ENCODE measurements at regions not wholly inside any gene's neighbourhood (a gene's known extent, or its start where the extent isn't known, plus 50 kb on each side); places are given as distances from the start of the nearest gene placed in this dataset.

DNA sequence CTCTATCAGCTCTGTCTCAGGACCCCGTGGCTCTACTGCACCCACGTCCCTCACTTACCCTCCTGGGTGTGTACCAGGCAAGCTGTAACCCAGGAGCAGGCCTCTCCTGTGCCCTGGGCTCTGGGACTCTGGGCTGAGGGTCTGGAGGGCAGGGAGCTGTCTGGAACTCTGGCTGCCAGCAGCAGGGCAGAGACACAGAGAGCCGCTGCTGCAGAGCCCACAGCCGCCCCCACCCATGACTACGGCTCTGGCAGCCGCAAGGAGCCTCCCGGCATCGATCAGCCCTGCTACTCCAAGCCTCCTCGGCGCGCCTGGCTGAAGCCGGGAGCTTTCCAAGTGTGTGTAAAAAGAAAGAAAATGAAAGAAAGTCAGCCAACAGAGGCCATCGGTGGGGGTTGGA, 103.7 kb upstream of the ATP2B2 start:
- CTCF ChIA-PET = no interaction called here
- DNase-seq = no peak
- Mint-ChIP-seq H3K4me3 (ENCODE audit: low read depth, unreplicated experiment) (no peak overlapping the region), H3K27ac (ENCODE audit: unreplicated experiment) (no peak overlapping the region), H3K4me1 (ENCODE audit: low read depth, unreplicated experiment) (no peaks in the 10 kb centered on the region), H3K27me3 (ENCODE audit: unreplicated experiment) (peaks cover 97% of the 10 kb centered on the region), H3K9me3 (ENCODE audit: low read depth, unreplicated experiment) (peaks cover 6% of the 10 kb centered on the region), H3K36me3 (ENCODE audit: insufficient read depth, unreplicated experiment) (no peaks in the 10 kb centered on the region)
- intact Hi-C loops (cut with micrococcal nuclease; ENCODE audit: unreplicated experiment) = no loop called here
- TF ChIP-seq, protein P1, sequence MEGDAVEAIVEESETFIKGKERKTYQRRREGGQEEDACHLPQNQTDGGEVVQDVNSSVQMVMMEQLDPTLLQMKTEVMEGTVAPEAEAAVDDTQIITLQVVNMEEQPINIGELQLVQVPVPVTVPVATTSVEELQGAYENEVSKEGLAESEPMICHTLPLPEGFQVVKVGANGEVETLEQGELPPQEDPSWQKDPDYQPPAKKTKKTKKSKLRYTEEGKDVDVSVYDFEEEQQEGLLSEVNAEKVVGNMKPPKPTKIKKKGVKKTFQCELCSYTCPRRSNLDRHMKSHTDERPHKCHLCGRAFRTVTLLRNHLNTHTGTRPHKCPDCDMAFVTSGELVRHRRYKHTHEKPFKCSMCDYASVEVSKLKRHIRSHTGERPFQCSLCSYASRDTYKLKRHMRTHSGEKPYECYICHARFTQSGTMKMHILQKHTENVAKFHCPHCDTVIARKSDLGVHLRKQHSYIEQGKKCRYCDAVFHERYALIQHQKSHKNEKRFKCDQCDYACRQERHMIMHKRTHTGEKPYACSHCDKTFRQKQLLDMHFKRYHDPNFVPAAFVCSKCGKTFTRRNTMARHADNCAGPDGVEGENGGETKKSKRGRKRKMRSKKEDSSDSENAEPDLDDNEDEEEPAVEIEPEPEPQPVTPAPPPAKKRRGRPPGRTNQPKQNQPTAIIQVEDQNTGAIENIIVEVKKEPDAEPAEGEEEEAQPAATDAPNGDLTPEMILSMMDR (IDR thresholded peaks at IDR 0.05; ENCODE audit: unreplicated experiment) = no peak
- BruUV-seq (replicated peaks) = no TSS peak

DNA sequence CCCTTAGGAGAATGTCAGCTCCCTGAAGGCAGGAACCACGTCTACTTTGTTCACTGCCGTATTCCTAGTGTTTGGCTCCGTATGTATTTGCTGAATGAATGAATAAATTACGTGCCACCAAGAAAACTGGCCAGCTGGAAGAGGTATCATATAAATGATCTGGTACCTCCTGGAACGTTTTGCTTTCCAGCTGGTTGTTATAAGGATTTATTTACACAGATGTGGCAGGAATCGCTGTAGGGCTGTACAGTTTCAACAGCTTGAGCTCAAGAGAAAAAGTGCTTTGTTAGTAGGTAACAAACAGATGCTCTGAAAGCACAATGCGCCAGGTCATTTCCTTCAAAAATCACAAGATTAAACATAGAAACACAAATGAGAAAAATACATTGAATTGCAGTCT, 108.8 kb upstream of the ATP2B2 start:
- no peak overlapping the region for H3K4me3 Mint-ChIP-seq (ENCODE audit: low read depth, unreplicated experiment)
- CTCF ChIA-PET = no interaction called here
- H3K9me3 Mint-ChIP-seq (ENCODE audit: low read depth, unreplicated experiment) = peaks cover 6% of the 10 kb centered on the region
- BruUV-seq (replicated peaks) = no TSS peak
- H3K4me1 Mint-ChIP-seq (ENCODE audit: low read depth, unreplicated experiment) = no peaks in the 10 kb centered on the region
- peaks cover 100% of the 10 kb centered on the region for H3K27me3 Mint-ChIP-seq (ENCODE audit: unreplicated experiment)
- intact Hi-C loops (cut with micrococcal nuclease; ENCODE audit: unreplicated experiment) = no loop called here
- no peak for DNase-seq
- TF ChIP-seq, protein P1 (IDR thresholded peaks at IDR 0.05; ENCODE audit: unreplicated experiment) = no peak
- no peaks in the 10 kb centered on the region for H3K36me3 Mint-ChIP-seq (ENCODE audit: insufficient read depth, unreplicated experiment)
- H3K27ac Mint-ChIP-seq (ENCODE audit: unreplicated experiment) = no peak overlapping the region

DNA sequence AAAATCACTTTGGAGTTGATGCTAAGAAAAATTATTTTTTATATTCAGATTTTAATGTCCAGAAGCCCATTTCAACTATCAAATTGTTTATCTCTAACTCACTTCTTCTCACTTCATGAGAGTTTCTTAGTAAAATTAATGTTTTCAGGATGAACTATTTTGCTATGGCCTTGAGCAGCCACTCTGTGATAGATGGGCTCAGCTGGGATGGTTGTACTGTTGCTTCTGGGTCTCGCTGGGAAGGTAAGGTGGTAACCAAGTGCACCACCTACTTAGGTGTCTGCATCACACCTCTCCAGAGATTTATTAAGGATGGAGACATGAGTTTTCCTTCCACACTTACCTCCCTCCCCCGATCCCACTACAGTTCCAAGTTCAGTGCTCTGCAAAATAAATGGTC, 110.3 kb upstream of the ATP2B2 start:
- Mint-ChIP-seq H3K4me3 (ENCODE audit: low read depth, unreplicated experiment) (no peak overlapping the region), H3K36me3 (ENCODE audit: insufficient read depth, unreplicated experiment) (no peaks in the 10 kb centered on the region), H3K27me3 (ENCODE audit: unreplicated experiment) (peaks cover 100% of the 10 kb centered on the region), H3K9me3 (ENCODE audit: low read depth, unreplicated experiment) (peaks cover 6% of the 10 kb centered on the region), H3K27ac (ENCODE audit: unreplicated experiment) (no peak overlapping the region), H3K4me1 (ENCODE audit: low read depth, unreplicated experiment) (no peaks in the 10 kb centered on the region)
- DNase-seq = no peak
- TF ChIP-seq, protein P1 (IDR thresholded peaks at IDR 0.05; ENCODE audit: unreplicated experiment) = no peak
- intact Hi-C loops (cut with micrococcal nuclease; ENCODE audit: unreplicated experiment) = no loop called here
- no TSS peak for BruUV-seq (replicated peaks)
- CTCF ChIA-PET = interaction anchor here (0.5 kb wide), 1 partner anchor 27 kb away, joined by 3 read pairs; no protein-coding TSS in a partner anchor

DNA sequence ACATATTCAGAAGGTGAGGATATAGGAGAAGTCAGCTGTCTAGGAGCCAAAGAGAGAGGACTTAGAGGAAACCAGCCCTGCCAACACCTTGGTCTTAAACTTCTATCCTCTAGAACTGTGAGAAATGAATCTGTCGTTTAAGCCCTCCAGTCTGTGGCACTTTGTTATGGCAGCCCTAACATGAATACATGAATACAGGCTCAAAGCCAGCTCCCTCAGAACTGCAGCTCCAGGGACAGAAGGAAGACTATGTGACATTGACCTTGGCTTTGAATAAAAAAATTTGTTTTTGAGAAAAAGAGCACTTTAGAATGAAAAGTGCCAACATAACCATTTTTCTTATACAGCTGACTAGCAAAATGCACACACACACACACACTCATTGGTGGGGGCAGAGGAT, 110.9 kb upstream of the ATP2B2 start:
- Mint-ChIP-seq H3K9me3 (ENCODE audit: low read depth, unreplicated experiment) (peaks cover 6% of the 10 kb centered on the region), H3K4me3 (ENCODE audit: low read depth, unreplicated experiment) (no peak overlapping the region), H3K27me3 (ENCODE audit: unreplicated experiment) (peaks cover 100% of the 10 kb centered on the region), H3K4me1 (ENCODE audit: low read depth, unreplicated experiment) (no peaks in the 10 kb centered on the region), H3K27ac (ENCODE audit: unreplicated experiment) (no peak overlapping the region), H3K36me3 (ENCODE audit: insufficient read depth, unreplicated experiment) (no peaks in the 10 kb centered on the region)
- intact Hi-C loops (cut with micrococcal nuclease; ENCODE audit: unreplicated experiment) = no loop called here
- BruUV-seq (replicated peaks) = no TSS peak
- TF ChIP-seq, protein P1 (IDR thresholded peaks at IDR 0.05; ENCODE audit: unreplicated experiment) = no peak
- CTCF ChIA-PET = no interaction called here
- no peak for DNase-seq
